NCI-H2196 (cell line): ENCODE measurements at regions not wholly inside any gene's neighbourhood (a gene's known extent, or its start where the extent isn't known, plus 50 kb on each side); places are given as distances from the start of the nearest gene placed in this dataset.
"Not testable (repeated sequence)": the region's sequence is repeated elsewhere in the genome, so short reads cannot be mapped to it uniquely, and the experiment has no call there.

ENCODE experiments used
- DNase-seq: peaks from one replicate; lab custom pipeline; 2025; ENCODE audit not compliant: unreplicated experiment; lab: John Stamatoyannopoulos, UW

GRCh38 chr4:96395747-96396146, 555.9 kb downstream of the PDHA2 start:
- no peak for DNase-seq

- DNase-seq = no peak
These were observed 566.8 kb downstream of the PDHA2 start for GRCh38 chr4:96406742-96407141.

- no peak for DNase-seq
These were observed 567.3 kb downstream of the PDHA2 start for GRCh38 chr4:96407225-96407624.

GRCh38 chr4:96407738-96408463, 568.0 kb downstream of the PDHA2 start:
- no peak for DNase-seq

- DNase-seq = not testable (repeated sequence)
These were observed 575.0 kb downstream of the PDHA2 start for GRCh38 chr4:96414853-96415252.

GRCh38 chr4:96429657-96430056, 589.8 kb downstream of the PDHA2 start:
- no peak for DNase-seq

GRCh38 chr4:96431094-96431493, 591.2 kb downstream of the PDHA2 start:
- DNase-seq = no peak

- no peak for DNase-seq
These were observed 608.5 kb downstream of the PDHA2 start for GRCh38 chr4:96448315-96448872.

- DNase-seq = no peak
These were observed 615.3 kb downstream of the PDHA2 start for GRCh38 chr4:96455045-96455720.

GRCh38 chr4:96458031-96458430, 618.1 kb downstream of the PDHA2 start:
- DNase-seq = not testable (repeated sequence)

- no peak for DNase-seq
These were observed 619.2 kb downstream of the PDHA2 start for GRCh38 chr4:96459105-96459504.

GRCh38 chr4:96465834-96466233, 625.9 kb downstream of the PDHA2 start:
- DNase-seq = no peak

GRCh38 chr4:96471956-96472867, 632.3 kb downstream of the PDHA2 start:
- no peak for DNase-seq

- no peak for DNase-seq
These were observed 633.4 kb downstream of the PDHA2 start for GRCh38 chr4:96473246-96473645.

GRCh38 chr4:96483308-96484030, 643.6 kb downstream of the PDHA2 start:
- no peak for DNase-seq

GRCh38 chr4:96486563-96486962, 646.7 kb downstream of the PDHA2 start:
- DNase-seq = no peak

- no peak for DNase-seq
These were observed 657.7 kb downstream of the PDHA2 start for GRCh38 chr4:96497621-96498020.

GRCh38 chr4:96504386-96504785, 664.5 kb downstream of the PDHA2 start:
- DNase-seq = no peak

- no peak for DNase-seq
These were observed 669.3 kb downstream of the PDHA2 start for GRCh38 chr4:96509039-96509741.

GRCh38 chr4:96519291-96519690, 679.4 kb downstream of the PDHA2 start:
- DNase-seq = no peak
